ENCODE measurements at regions not wholly inside any gene's neighbourhood (a gene's known extent, or its start where the extent isn't known, plus 50 kb on each side); places are given as distances from the start of the nearest gene placed in this dataset.

GRCh38 chrX:45261005-45261404, 60.3 kb upstream of the DIPK2B start:
- in situ Hi-C loops (cut with MboI): no loop called here
- ChIA-PET POLR2A (no interaction called here), CTCF (ENCODE audit: low intra/inter-chr PET ratio) (no interaction called here)
- H3K79me2 ChIP-seq (ENCODE audit: control insufficient read depth, insufficient read depth, low read length): no peaks in the 10 kb centered on the region
- H3K36me3 ChIP-seq (ENCODE audit: control insufficient read depth, insufficient read depth, low read length): no peaks in the 10 kb centered on the region
- H3K27ac ChIP-seq (ENCODE audit: extremely low read depth, low read depth, low read length): no peak overlapping the region
- no peak for TF ChIP-seq ZSCAN32 (CRISPR knock-in tag; IDR thresholded peaks at IDR 0.05)
- TF ChIP-seq HMGXB4 (CRISPR knock-in tag; IDR thresholded peaks at IDR 0.05): no peak
- no peak for TF ChIP-seq ZFPM2 (CRISPR knock-in tag; IDR thresholded peaks at IDR 0.05)
- no peak for TF ChIP-seq ZBTB43 (CRISPR knock-in tag; IDR thresholded peaks at IDR 0.05)
- TF ChIP-seq LEF1 (IDR thresholded peaks at IDR 0.05): no peak
- TF ChIP-seq ZNF79 (CRISPR knock-in tag; IDR thresholded peaks at IDR 0.05; ENCODE audit: low read depth): no peak
- no peak for TF ChIP-seq ZNF347 (CRISPR knock-in tag; IDR thresholded peaks at IDR 0.05; ENCODE audit: low read depth)
- TF ChIP-seq TSC22D4 (tag; IDR thresholded peaks at IDR 0.05): no peak
- TF ChIP-seq USF2 (CRISPR knock-in tag; IDR thresholded peaks at IDR 0.05): no peak
- no peak for TF ChIP-seq ZNF766 (CRISPR knock-in tag; conservative IDR thresholded peaks at IDR 0.05)
- DNase-seq (ENCODE audit: extremely low read depth in 1 of 4, low spot score in 3 of 4): no peak
- BruUV-seq (replicated peaks): no TSS peak
- no peaks in the 10 kb centered on the region for H4K20me1 ChIP-seq (replicated peaks; ENCODE audit: control insufficient read depth, insufficient read depth, low read length)
- FAIRE-seq: no peak
- H3K9me3 ChIP-seq (replicated peaks; ENCODE audit: control insufficient read depth, insufficient read depth, low read depth, low read length): no peaks in the 10 kb centered on the region
- 0% methylated on average over 1 of the region's 1 CpG for WGBS (ENCODE audit: insufficient coverage, low coverage, missing lambda C conversion rate)
- H3K4me2 ChIP-seq (ENCODE audit: insufficient read depth, low read length): no peak overlapping the region
- H3K9ac ChIP-seq (ENCODE audit: insufficient read depth in 1 of 2, low read depth in 2 of 2, low read length in 2 of 2): no peak overlapping the region
- H3K4me1 ChIP-seq (replicated peaks in 1 of 2; ENCODE audit: control insufficient read depth in 2 of 2, insufficient read depth in 2 of 2, low read length in 2 of 2): no peaks in the 10 kb centered on the region
- H3K27me3 ChIP-seq (ENCODE audit: control insufficient read depth in 2 of 2, insufficient read depth in 2 of 2, low read length in 2 of 2): no peaks in the 10 kb centered on the region; a peak in 1 of 5 replicates
- no peaks in the 10 kb centered on the region for H3K9me1 ChIP-seq (ENCODE audit: control insufficient read depth, insufficient read depth, low read length)
- intact Hi-C loops (cut with micrococcal nuclease): no loop called here
- H3K4me3 ChIP-seq: no peak overlapping the region
- H2AFZ ChIP-seq (ENCODE audit: low read depth, low read length): no peak overlapping the region
- no peak for ATAC-seq
